ENCODE measurements at regions not wholly inside any gene's neighbourhood (a gene's known extent, or its start where the extent isn't known, plus 50 kb on each side); places are given as distances from the start of the nearest gene placed in this dataset.

DNA sequence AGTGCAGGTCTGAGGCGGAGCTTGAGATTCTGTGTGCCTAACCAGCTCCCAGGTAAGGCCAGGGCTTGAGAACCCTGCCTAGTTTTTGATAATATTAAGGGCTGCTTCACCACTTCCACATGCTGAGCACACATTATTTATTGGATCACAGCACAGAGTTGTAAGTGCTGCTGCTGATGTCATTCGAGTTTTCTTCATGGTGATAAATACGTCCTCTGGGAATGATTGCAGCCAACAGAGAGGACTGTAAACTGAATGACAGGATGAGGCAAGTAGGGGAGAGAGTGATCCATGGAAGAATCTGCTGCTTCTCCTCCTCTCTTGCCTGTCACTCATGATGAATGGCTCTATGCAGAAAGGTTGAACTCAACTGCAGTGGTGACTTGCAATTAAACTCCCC lies 77.9 kb upstream of the VPS13A start:
- Histone ChIP-seq H3K79me2 (ENCODE audit: control insufficient read depth, insufficient read depth, low read length) (no peaks in the 10 kb centered on the region), H3K4ac (ENCODE audit: low read depth, low read length) (no peak overlapping the region), H3K4me2 (ENCODE audit: low read length) (no peak overlapping the region), H3K27ac (ENCODE audit: low read depth, low read length) (no peak overlapping the region), H3K9ac (ENCODE audit: low read length) (no peak overlapping the region), H2AK5ac (ENCODE audit: low read length) (no peak overlapping the region), H3K4me1 (ENCODE audit: control insufficient read depth, low read depth, low read length) (no peaks in the 10 kb centered on the region), H4K8ac (ENCODE audit: low read depth, low read length) (no peak overlapping the region), H3K79me1 (ENCODE audit: low read length) (no peaks in the 10 kb centered on the region), H3K27me3 (ENCODE audit: insufficient read depth, low read length, poor library complexity) (no peaks in the 10 kb centered on the region), H4K5ac (ENCODE audit: low read length) (no peak overlapping the region), H2BK120ac (ENCODE audit: low read depth, low read length) (no peak overlapping the region), H2BK5ac (ENCODE audit: low read length) (no peak overlapping the region), H3K18ac (ENCODE audit: low read length) (no peak overlapping the region), H2BK15ac (replicated peaks; ENCODE audit: low read depth) (no peak overlapping the region), H3K23ac (ENCODE audit: low read length) (no peak overlapping the region), H3K36me3 (ENCODE audit: control insufficient read depth, insufficient read depth, low read length) (no peaks in the 10 kb centered on the region), H3K4me3 (ENCODE audit: low read length) (no peak overlapping the region), H3K56ac (ENCODE audit: low read length) (no peak overlapping the region)
- DNase-seq: no peak
- no CpG with 5 or more reads among the region's 3 CpGs for WGBS (ENCODE audit: extremely low coverage, insufficient coverage, low lambda C conversion rate)

DNA sequence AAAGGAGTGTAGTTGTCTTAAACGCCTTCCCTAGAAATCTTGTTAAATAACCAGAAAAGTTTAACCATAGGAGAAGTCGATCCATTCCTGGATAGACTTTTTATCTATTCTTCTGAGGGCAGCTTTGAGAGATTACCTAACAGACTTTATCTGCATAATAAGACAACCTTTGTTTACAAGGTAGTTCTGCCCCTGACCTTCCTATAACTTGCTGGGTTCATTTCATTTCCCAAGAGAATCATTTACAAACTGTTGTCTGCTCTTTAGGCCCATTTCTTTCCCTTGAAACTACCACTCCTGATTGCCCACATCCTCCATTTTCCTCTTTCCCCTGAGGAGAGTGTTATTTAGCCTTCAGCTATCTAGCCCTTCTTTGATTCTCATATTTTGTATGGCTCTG lies 65.9 kb upstream of the VPS13A start:
- H2BK15ac ChIP-seq (replicated peaks; ENCODE audit: low read depth): no peak overlapping the region
- no CpG with 5 or more reads among the region's 2 CpGs for WGBS (ENCODE audit: extremely low coverage, insufficient coverage, low lambda C conversion rate)

DNA sequence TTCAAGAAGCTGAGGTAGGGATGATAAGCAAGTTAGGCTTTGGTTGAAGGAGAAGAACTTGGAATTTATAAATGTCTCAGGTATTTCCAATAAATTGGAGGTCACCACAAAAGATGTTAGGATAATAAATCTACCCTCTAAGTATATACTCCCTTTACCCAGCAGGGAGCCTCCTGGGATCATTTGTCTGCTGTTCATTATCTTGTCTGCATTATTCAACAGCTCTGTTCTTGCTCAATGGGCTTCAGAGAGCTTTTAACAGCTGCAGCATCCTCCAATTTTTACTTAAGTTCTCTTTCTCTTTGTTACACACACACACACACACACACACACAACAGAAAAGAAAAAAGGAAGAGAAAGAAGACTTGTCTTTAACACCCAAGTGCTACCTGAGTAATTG lies 51.7 kb upstream of the VPS13A start:
- H3K79me1 ChIP-seq (ENCODE audit: low read length): no peaks in the 10 kb centered on the region
- H3K4me1 ChIP-seq (ENCODE audit: control insufficient read depth, low read depth, low read length): no peaks in the 10 kb centered on the region
- no peak overlapping the region for H4K5ac ChIP-seq (ENCODE audit: low read length)
- no peak overlapping the region for H3K4me2 ChIP-seq (ENCODE audit: low read length)
- no peaks in the 10 kb centered on the region for H3K27me3 ChIP-seq (ENCODE audit: insufficient read depth, low read length, poor library complexity)
- no peak overlapping the region for H3K27ac ChIP-seq (ENCODE audit: low read depth, low read length)
- peak; percentile 22 for DNase-seq
- H2BK15ac ChIP-seq (replicated peaks; ENCODE audit: low read depth): no peak overlapping the region
- H3K4me3 ChIP-seq (ENCODE audit: low read length): no peak overlapping the region
- H2BK120ac ChIP-seq (ENCODE audit: low read depth, low read length): no peak overlapping the region
- H2AK5ac ChIP-seq (ENCODE audit: low read length): no peak overlapping the region
- H3K79me2 ChIP-seq (ENCODE audit: control insufficient read depth, insufficient read depth, low read length): no peaks in the 10 kb centered on the region
- H3K9ac ChIP-seq (ENCODE audit: low read length): no peak overlapping the region
- no peak overlapping the region for H2BK5ac ChIP-seq (ENCODE audit: low read length)
- no peak overlapping the region for H3K18ac ChIP-seq (ENCODE audit: low read length)
- no peak overlapping the region for H3K56ac ChIP-seq (ENCODE audit: low read length)
- no peak overlapping the region for H4K8ac ChIP-seq (ENCODE audit: low read depth, low read length)
- H3K23ac ChIP-seq (ENCODE audit: low read length): no peak overlapping the region
- H3K36me3 ChIP-seq (ENCODE audit: control insufficient read depth, insufficient read depth, low read length): no peaks in the 10 kb centered on the region
- H3K4ac ChIP-seq (ENCODE audit: low read depth, low read length): no peak overlapping the region

More for the DNA sequence above, 65.9 kb upstream of the VPS13A start:
- H3K27ac ChIP-seq (ENCODE audit: low read depth, low read length): no peak overlapping the region
- no peaks in the 10 kb centered on the region for H3K36me3 ChIP-seq (ENCODE audit: control insufficient read depth, insufficient read depth, low read length)
- no peaks in the 10 kb centered on the region for H3K4me1 ChIP-seq (ENCODE audit: control insufficient read depth, low read depth, low read length)
- no peaks in the 10 kb centered on the region for H3K79me1 ChIP-seq (ENCODE audit: low read length)
- no peak for DNase-seq
- no peak overlapping the region for H2BK5ac ChIP-seq (ENCODE audit: low read length)
- H3K18ac ChIP-seq (ENCODE audit: low read length): no peak overlapping the region
- H3K23ac ChIP-seq (ENCODE audit: low read length): no peak overlapping the region
- no peak overlapping the region for H3K4me3 ChIP-seq (ENCODE audit: low read length)
- no peak overlapping the region for H2AK5ac ChIP-seq (ENCODE audit: low read length)
- no peaks in the 10 kb centered on the region for H3K27me3 ChIP-seq (ENCODE audit: insufficient read depth, low read length, poor library complexity)
- no peak overlapping the region for H2BK120ac ChIP-seq (ENCODE audit: low read depth, low read length)
- H3K56ac ChIP-seq (ENCODE audit: low read length): no peak overlapping the region
- no peak overlapping the region for H4K5ac ChIP-seq (ENCODE audit: low read length)
- H3K79me2 ChIP-seq (ENCODE audit: control insufficient read depth, insufficient read depth, low read length): no peaks in the 10 kb centered on the region
- H3K4me2 ChIP-seq (ENCODE audit: low read length): no peak overlapping the region
- H3K9ac ChIP-seq (ENCODE audit: low read length): no peak overlapping the region
- H4K8ac ChIP-seq (ENCODE audit: low read depth, low read length): no peak overlapping the region
- no peak overlapping the region for H3K4ac ChIP-seq (ENCODE audit: low read depth, low read length)

DNA sequence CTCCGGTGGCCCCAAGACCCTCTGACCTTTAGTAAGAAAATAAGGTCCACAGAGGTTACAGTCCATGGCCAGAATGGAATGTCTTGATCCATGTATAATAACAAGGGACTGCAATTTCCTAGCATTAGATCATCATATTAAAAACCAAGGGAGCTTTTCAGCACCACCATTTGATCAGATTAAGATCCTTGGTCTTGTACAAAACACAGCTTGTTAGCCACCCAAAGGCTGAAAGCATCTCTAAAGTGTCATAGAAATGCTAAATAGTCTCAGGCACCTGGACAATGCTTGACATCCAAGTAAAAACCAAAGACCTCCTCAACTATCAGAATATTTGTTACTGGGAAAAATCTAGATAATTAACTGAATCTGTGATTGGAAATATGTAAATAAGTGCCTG lies 50.3 kb upstream of the VPS13A start:
- Histone ChIP-seq H3K4me1 (ENCODE audit: control insufficient read depth, low read depth, low read length) (no peaks in the 10 kb centered on the region), H3K4me3 (ENCODE audit: low read length) (no peak overlapping the region), H3K4me2 (ENCODE audit: low read length) (no peak overlapping the region), H3K4ac (ENCODE audit: low read depth, low read length) (no peak overlapping the region), H2BK15ac (replicated peaks; ENCODE audit: low read depth) (no peak overlapping the region), H4K8ac (ENCODE audit: low read depth, low read length) (no peak overlapping the region), H3K79me1 (ENCODE audit: low read length) (no peaks in the 10 kb centered on the region), H2AK5ac (ENCODE audit: low read length) (no peak overlapping the region), H3K23ac (ENCODE audit: low read length) (no peak overlapping the region), H2BK120ac (ENCODE audit: low read depth, low read length) (no peak overlapping the region), H3K9ac (ENCODE audit: low read length) (no peak overlapping the region), H3K27ac (ENCODE audit: low read depth, low read length) (no peak overlapping the region), H3K27me3 (ENCODE audit: insufficient read depth, low read length, poor library complexity) (no peaks in the 10 kb centered on the region), H3K18ac (ENCODE audit: low read length) (no peak overlapping the region), H4K5ac (ENCODE audit: low read length) (no peak overlapping the region), H3K56ac (ENCODE audit: low read length) (no peak overlapping the region), H3K79me2 (ENCODE audit: control insufficient read depth, insufficient read depth, low read length) (no peaks in the 10 kb centered on the region), H2BK5ac (ENCODE audit: low read length) (no peak overlapping the region), H3K36me3 (ENCODE audit: control insufficient read depth, insufficient read depth, low read length) (no peaks in the 10 kb centered on the region)
- no CpG with 5 or more reads among the region's 1 CpG for WGBS (ENCODE audit: extremely low coverage, insufficient coverage, low lambda C conversion rate)
- no peak for DNase-seq
